Transverse colon (tissue), 4 donors: ENCODE measurements at regions not wholly inside any gene's neighbourhood (a gene's known extent, or its start where the extent isn't known, plus 50 kb on each side); places are given as distances from the start of the nearest gene placed in this dataset.

Experiments used
- DNase-seq: peaks from one replicate; pipeline ENCODE4 v3.0.0-alpha.2; 2019
- H3K27ac ChIP-seq, 4 donors: fragments of 200-600 bp; sonication (generic); 2 replicates each; pipeline ENCODE4 v1.5.1; 2016 to 2018; ENCODE audit warnings: inconsistent platforms in 4 of 4
- H3K27me3 ChIP-seq: fragments of 200-600 bp; sonication (generic); 2 replicates; pipeline ENCODE4 v1.5.1; 2017; ENCODE audit warnings: inconsistent platforms
- H3K36me3 ChIP-seq, 4 donors: fragments of 200-600 bp; sonication (generic); 2 replicates each; pipeline ENCODE4 v1.5.1; 2017 to 2019; ENCODE audit warnings: inconsistent platforms in 4 of 4
- H3K4me1 ChIP-seq, 4 donors: fragments of 200-600 bp; sonication (generic); 2 replicates each; pipeline ENCODE4 v1.5.1; 2017 to 2020; ENCODE audit warnings: inconsistent platforms in 4 of 4
- H3K4me3 ChIP-seq, 4 donors: fragments of 200-600 bp; sonication (generic); 1 replicate in 1 of 4; 2 replicates in 3 of 4; pipeline versions ENCODE4 v1.5.1 to v1.6.1; 2017 to 2019; ENCODE audit warnings: inconsistent platforms in 4 of 4
- H3K9me3 ChIP-seq, 2 donors: fragments of 200-600 bp; sonication (generic); 2 replicates each; pipeline ENCODE4 v1.5.1; 2017 to 2019; ENCODE audit warnings: inconsistent platforms in 2 of 2
- EP300 ChIP-seq: sonication (generic); formaldehyde crosslinking; IDR thresholded peaks from one replicate; pipeline ENCODE4 v1.6.1; 2017; ENCODE audit warnings: antibody characterized with exemption, low read depth
- POLR2A ChIP-seq: fragments of 450-650 bp; IDR thresholded peaks from one replicate; pipeline ENCODE4 v1.6.1; 2016; ENCODE audit warnings: antibody characterized with exemption, mild to moderate bottlenecking, moderate library complexity
- POLR2AphosphoS5 ChIP-seq, 3 donors: sonication (generic); formaldehyde crosslinking; IDR thresholded peaks; one replicate each; pipeline ENCODE4 v1.6.1; 2016; ENCODE audit warnings: antibody characterized with exemption in 3 of 3
- WGBS, 2 donors: methylation state at CpG; one replicate each; pipeline ENCODE4 v1.1.5; 2018; ENCODE audit warnings: low coverage in 1 of 2; 5-methylcytosine and 5-hydroxymethylcytosine counted together
- in situ Hi-C, 4 donors: fragments of 200-750 bp; cut with MboI; loops; one replicate each; pipeline versions ENCODE4 v1.15.0 to v1.15.1; 2017; ENCODE audit warnings: low sequenced_read_pairs in 3 of 4, low pct_ligation_motif_present in 1 of 4, low pct_unique_long_range_greater_than_20kb in 1 of 4
- intact Hi-C: fragments of 100-400 bp; cut with DNase I; formaldehyde crosslinking; loops from one replicate; pipeline ENCODE4 v1.15.1; 2023; ENCODE audit warnings: low total_unique reads
- TF ChIP-seq, protein P1 (sequence below), 5 experiments: fragments of 200-600 bp in 3 of 5; fragments of 450-650 bp in 2 of 5; sonication (generic) in 3 of 5; IDR thresholded peaks; 1 replicate in 2 of 5; 2 replicates in 3 of 5; pipeline ENCODE4 v1.5.1; 2016 to 2017; ENCODE audit warnings: antibody characterized with exemption in 5 of 5, inconsistent platforms in 3 of 5, mild to moderate bottlenecking in 2 of 5, moderate library complexity in 1 of 5

DNA sequence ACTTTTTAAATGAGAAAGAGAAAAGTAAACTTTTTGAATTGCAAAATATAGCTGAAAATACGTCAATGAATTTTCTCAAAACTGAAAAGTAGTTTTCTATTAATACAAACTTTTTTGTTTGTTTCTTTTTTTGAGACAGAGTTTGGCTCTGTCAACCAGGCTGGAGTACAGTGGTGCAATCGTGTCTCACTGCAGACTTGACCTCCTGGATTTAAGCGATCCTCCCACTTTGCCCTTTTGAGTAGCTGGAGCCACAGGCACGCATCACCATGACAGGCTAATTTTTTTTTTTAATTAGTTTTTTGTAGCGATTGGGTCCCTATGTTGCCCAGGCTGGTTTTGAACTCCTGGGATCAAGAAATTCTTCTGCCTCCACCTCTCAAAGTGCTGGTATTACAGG is 610.4 kb downstream of the ELAVL2 start:
- in situ Hi-C loops = no loop called here
- intact Hi-C loops = no loop called here
- no peaks in the 10 kb centered on the region for H3K9me3 ChIP-seq
- WGBS, 2 donors = 64 to 69% methylated on average over 4 to 5 of the region's 5 CpGs
- no peak overlapping the region for H3K4me3 ChIP-seq
- DNase-seq = no peak
- H3K36me3 ChIP-seq = no peaks in the 10 kb centered on the region
- H3K27ac ChIP-seq = no peak overlapping the region
- no peaks in the 10 kb centered on the region for H3K27me3 ChIP-seq
- H3K4me1 ChIP-seq = no peaks in the 10 kb centered on the region
- TF ChIP-seq, protein P1, sequence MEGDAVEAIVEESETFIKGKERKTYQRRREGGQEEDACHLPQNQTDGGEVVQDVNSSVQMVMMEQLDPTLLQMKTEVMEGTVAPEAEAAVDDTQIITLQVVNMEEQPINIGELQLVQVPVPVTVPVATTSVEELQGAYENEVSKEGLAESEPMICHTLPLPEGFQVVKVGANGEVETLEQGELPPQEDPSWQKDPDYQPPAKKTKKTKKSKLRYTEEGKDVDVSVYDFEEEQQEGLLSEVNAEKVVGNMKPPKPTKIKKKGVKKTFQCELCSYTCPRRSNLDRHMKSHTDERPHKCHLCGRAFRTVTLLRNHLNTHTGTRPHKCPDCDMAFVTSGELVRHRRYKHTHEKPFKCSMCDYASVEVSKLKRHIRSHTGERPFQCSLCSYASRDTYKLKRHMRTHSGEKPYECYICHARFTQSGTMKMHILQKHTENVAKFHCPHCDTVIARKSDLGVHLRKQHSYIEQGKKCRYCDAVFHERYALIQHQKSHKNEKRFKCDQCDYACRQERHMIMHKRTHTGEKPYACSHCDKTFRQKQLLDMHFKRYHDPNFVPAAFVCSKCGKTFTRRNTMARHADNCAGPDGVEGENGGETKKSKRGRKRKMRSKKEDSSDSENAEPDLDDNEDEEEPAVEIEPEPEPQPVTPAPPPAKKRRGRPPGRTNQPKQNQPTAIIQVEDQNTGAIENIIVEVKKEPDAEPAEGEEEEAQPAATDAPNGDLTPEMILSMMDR (IDR thresholded peaks at IDR 0.05) = no peak
- TF ChIP-seq POLR2A (no peak), POLR2AphosphoS5 (IDR thresholded peaks at IDR 0.05) (no peak), EP300 (no peak)

DNA sequence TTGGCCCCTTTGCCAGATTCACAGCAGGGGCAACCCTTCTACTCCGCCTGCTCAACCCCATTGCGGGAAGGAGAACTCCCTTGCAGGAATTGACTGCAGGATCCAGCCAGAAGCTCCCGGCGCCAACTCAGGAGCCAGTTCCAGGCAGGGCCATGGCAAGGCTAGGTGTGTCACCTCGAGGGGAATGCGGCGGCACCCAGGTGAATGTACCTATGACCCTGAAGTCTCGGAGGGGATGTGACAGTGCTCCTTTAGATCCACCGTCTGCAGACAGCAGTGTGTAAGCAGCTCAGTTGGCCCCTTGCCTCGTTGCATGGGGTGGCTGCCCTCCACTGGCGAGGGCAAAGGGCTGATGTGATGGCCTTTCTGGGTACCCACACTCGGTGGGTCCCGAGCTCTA is 606.6 kb downstream of the ELAVL2 start:
- 93 to 100% methylated on average over 1 to 13 of the region's 13 CpGs for WGBS, 2 donors
- H3K27ac ChIP-seq = no peak overlapping the region
- no peaks in the 10 kb centered on the region for H3K4me1 ChIP-seq
- intact Hi-C loops = no loop called here
- no peaks in the 10 kb centered on the region for H3K27me3 ChIP-seq
- no peak overlapping the region for H3K4me3 ChIP-seq
- H3K36me3 ChIP-seq = no peaks in the 10 kb centered on the region
- no peak for DNase-seq
- no peaks in the 10 kb centered on the region for H3K9me3 ChIP-seq
- in situ Hi-C loops = no loop called here
- TF ChIP-seq POLR2A = no peak
- TF ChIP-seq EP300 = no peak
- TF ChIP-seq, protein P1 (IDR thresholded peaks at IDR 0.05) = no peak
- TF ChIP-seq POLR2AphosphoS5 (IDR thresholded peaks at IDR 0.05) = no peak

DNA sequence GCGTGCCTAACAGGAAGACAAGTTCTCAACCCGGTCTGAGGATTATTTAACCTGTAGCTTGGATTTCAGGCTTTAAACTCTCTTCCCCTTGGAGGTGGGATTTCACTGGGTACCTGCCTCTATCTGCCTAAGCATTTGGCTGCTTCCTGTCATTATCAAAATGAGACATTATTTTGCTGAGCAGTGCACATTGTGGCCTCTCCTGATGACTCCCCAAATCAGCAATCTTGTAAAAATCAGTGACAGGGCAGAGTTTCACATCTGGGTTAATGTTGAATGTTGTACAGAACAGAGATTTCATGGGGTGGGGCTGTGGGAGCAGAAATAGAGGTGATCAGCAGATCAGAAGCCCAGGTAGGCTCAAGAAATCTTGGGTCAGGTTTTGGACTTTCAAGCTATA is 605.9 kb downstream of the ELAVL2 start:
- WGBS, 2 donors = 61 to 73% methylated on average over 2 of the region's 2 CpGs
- Histone ChIP-seq H3K36me3 (no peaks in the 10 kb centered on the region), H3K27me3 (no peaks in the 10 kb centered on the region), H3K9me3 (no peaks in the 10 kb centered on the region), H3K4me1 (no peaks in the 10 kb centered on the region), H3K4me3 (no peak overlapping the region), H3K27ac (no peak overlapping the region)
- intact Hi-C loops (no loop called here), in situ Hi-C loops (no loop called here)
- no peak for DNase-seq
- TF ChIP-seq EP300 (no peak), POLR2AphosphoS5 (IDR thresholded peaks at IDR 0.05) (no peak), POLR2A (no peak)
- TF ChIP-seq, protein P1 (IDR thresholded peaks at IDR 0.05) = no peak

DNA sequence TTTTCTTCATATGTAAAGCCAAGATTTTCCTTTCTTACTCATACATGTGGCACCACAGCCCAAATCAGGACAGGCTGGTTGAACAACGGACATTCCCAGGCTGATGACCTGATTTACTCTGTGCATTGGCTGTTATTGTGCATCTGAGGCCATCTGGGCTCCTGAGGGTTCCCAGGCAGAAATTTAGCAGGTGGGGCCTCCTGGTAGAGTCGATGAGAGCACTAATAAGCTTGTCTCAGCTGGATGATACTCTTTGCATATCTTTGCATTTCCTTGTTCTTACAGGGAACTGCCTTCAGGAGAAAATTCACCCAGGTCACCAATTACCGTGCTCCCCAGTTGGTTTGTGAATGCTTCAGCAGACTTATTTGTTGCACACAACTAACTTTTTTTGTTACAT is 605.1 kb downstream of the ELAVL2 start:
- no peaks in the 10 kb centered on the region for H3K9me3 ChIP-seq
- no peaks in the 10 kb centered on the region for H3K27me3 ChIP-seq
- in situ Hi-C loops = no loop called here
- no peaks in the 10 kb centered on the region for H3K4me1 ChIP-seq
- H3K27ac ChIP-seq = no peak overlapping the region
- intact Hi-C loops = no loop called here
- H3K4me3 ChIP-seq = no peak overlapping the region
- DNase-seq = no peak
- 75 to 76% methylated on average over 2 to 3 of the region's 3 CpGs for WGBS, 2 donors
- H3K36me3 ChIP-seq = no peaks in the 10 kb centered on the region
- TF ChIP-seq, protein P1 (IDR thresholded peaks at IDR 0.05) = no peak
- TF ChIP-seq POLR2AphosphoS5 (IDR thresholded peaks at IDR 0.05) (no peak), POLR2A (no peak), EP300 (no peak)
